ENCODE measurements at regions not wholly inside any gene's neighbourhood (a gene's known extent, or its start where the extent isn't known, plus 50 kb on each side); places are given as distances from the start of the nearest gene placed in this dataset.

GRCh38 chr2:55106148-55106547 is 55.9 kb upstream of the RTN4 start:
- H3K36me3 Mint-ChIP-seq (ENCODE audit: low read depth): no peaks in the 10 kb centered on the region
- no peak for TF ChIP-seq CTCF (IDR thresholded peaks at IDR 0.05)
- no peaks in the 10 kb centered on the region for H3K9me3 Mint-ChIP-seq
- H3K4me3 Mint-ChIP-seq: no peak overlapping the region
- H3K27me3 Mint-ChIP-seq (ENCODE audit: insufficient read depth): no peaks in the 10 kb centered on the region
- H3K27ac Mint-ChIP-seq: peak overlapping the region; percentile 58
- DNase-seq: no peak
- peaks cover 57% of the 10 kb centered on the region for H3K4me1 Mint-ChIP-seq (ENCODE audit: low read depth)

GRCh38 chr2:55105456-55105855 is 55.2 kb upstream of the RTN4 start:
- peaks cover 50% of the 10 kb centered on the region for H3K4me1 Mint-ChIP-seq (ENCODE audit: low read depth)
- DNase-seq: no peak
- no peak overlapping the region for H3K4me3 Mint-ChIP-seq
- H3K36me3 Mint-ChIP-seq (ENCODE audit: low read depth): no peaks in the 10 kb centered on the region
- no peak overlapping the region; the same call in 1 of the 2 replicates for H3K27ac Mint-ChIP-seq
- no peaks in the 10 kb centered on the region for H3K27me3 Mint-ChIP-seq (ENCODE audit: insufficient read depth)
- TF ChIP-seq CTCF (IDR thresholded peaks at IDR 0.05): no peak
- no peaks in the 10 kb centered on the region for H3K9me3 Mint-ChIP-seq

GRCh38 chr2:55103046-55103445 is 52.8 kb upstream of the RTN4 start:
- no peak for DNase-seq
- Mint-ChIP-seq H3K27ac (peak overlapping the region; percentile 76), H3K4me1 (ENCODE audit: low read depth) (peaks cover 30% of the 10 kb centered on the region), H3K9me3 (no peaks in the 10 kb centered on the region), H3K4me3 (no peak overlapping the region; the same call in 1 of the 2 replicates), H3K27me3 (ENCODE audit: insufficient read depth) (no peaks in the 10 kb centered on the region), H3K36me3 (ENCODE audit: low read depth) (no peaks in the 10 kb centered on the region)
- TF ChIP-seq CTCF (IDR thresholded peaks at IDR 0.05): no peak

- TF ChIP-seq CTCF (IDR thresholded peaks at IDR 0.05): no peak
- DNase-seq: peak; percentile 77
- H3K4me1 Mint-ChIP-seq (ENCODE audit: low read depth): peaks cover 22% of the 10 kb centered on the region
- peak overlapping the region; percentile 70 for H3K4me3 Mint-ChIP-seq
- no peaks in the 10 kb centered on the region for H3K9me3 Mint-ChIP-seq
- peak overlapping the region; percentile 87 for H3K27ac Mint-ChIP-seq
- no peaks in the 10 kb centered on the region for H3K27me3 Mint-ChIP-seq (ENCODE audit: insufficient read depth)
- no peaks in the 10 kb centered on the region for H3K36me3 Mint-ChIP-seq (ENCODE audit: low read depth)
These were observed 52.0 kb upstream of the RTN4 start for GRCh38 chr2:55102056-55102812.

DNA sequence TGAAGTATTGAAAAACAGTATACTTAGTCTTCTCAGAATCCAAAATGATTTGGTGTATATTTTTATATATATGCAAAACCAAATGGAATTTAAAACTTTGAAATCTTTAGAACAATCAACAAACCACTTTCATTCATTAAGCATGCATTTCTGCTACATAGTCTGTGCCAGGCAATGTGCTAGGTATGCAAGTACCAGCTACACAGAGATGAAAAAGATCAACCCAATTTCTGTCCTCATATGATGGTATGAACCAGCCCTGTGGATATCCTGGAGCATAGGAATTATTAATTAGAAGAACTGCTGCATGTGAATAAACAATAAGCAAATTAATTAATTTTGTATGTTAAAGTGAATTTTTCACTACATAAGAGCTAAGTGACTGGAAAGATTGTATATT is 51.2 kb upstream of the RTN4 start:
- Mint-ChIP-seq H3K36me3 (ENCODE audit: low read depth) (no peaks in the 10 kb centered on the region), H3K4me3 (peak overlapping the region; percentile 70), H3K27ac (peak overlapping the region; percentile 87), H3K27me3 (ENCODE audit: insufficient read depth) (no peaks in the 10 kb centered on the region), H3K4me1 (ENCODE audit: low read depth) (peaks cover 15% of the 10 kb centered on the region), H3K9me3 (no peaks in the 10 kb centered on the region)
- TF ChIP-seq CTCF (IDR thresholded peaks at IDR 0.05): no peak
- DNase-seq: no peak

All from HFFc6 (cell line).